Natural killer cell treated with Interleukin-12 subunit alpha and Interleukin-12 subunit beta and Interleukin-15 and Interleukin-18, amount 100 ng/mL, for 72 hours (primary cell): ENCODE measurements at regions not wholly inside any gene's neighbourhood (a gene's known extent, or its start where the extent isn't known, plus 50 kb on each side); places are given as distances from the start of the nearest gene placed in this dataset.

Source experiments
- ATAC-seq, 2 donors: fragments of 150-1000 bp; cut with Tn5 transposase in 1 of 2; sonication (Bioruptor Pico), chemical (Tn5 transposase) in 1 of 2; 2 replicates each; pipeline ENCODE4 v1.10.0; 2021
- DNase-seq: peaks from one replicate; pipeline ENCODE4 v3.0.0; 2022; ENCODE audit warnings: low spot score
- H3K27ac Mint-ChIP-seq, 2 donors: 1 replicate in 1 of 2; 2 replicates in 1 of 2; pipeline ENCODE4 v1.8.0; 2022; ENCODE audit warnings: mixed read lengths in 2 of 2, mild to moderate bottlenecking in 1 of 2, moderate library complexity in 1 of 2
- H3K27me3 Mint-ChIP-seq, 2 donors: 1 replicate in 1 of 2; 2 replicates in 1 of 2; pipeline ENCODE4 v1.8.0; 2022; ENCODE audit warnings: mixed read lengths in 2 of 2
- H3K36me3 Mint-ChIP-seq: one replicate; pipeline ENCODE4 v1.8.0; 2022; ENCODE audit warnings: mixed read lengths
- H3K4me1 Mint-ChIP-seq, 2 donors: 1 replicate in 1 of 2; 2 replicates in 1 of 2; pipeline ENCODE4 v1.8.0; 2022; ENCODE audit warnings: low read depth in 2 of 2, mixed read lengths in 2 of 2, mild to moderate bottlenecking in 1 of 2
- H3K4me3 Mint-ChIP-seq: one replicate; pipeline ENCODE4 v1.8.0; 2022; ENCODE audit warnings: mixed read lengths
- H3K9me3 Mint-ChIP-seq: 2 replicates; pipeline ENCODE4 v1.8.0; 2022; ENCODE audit warnings: mixed read lengths

DNA sequence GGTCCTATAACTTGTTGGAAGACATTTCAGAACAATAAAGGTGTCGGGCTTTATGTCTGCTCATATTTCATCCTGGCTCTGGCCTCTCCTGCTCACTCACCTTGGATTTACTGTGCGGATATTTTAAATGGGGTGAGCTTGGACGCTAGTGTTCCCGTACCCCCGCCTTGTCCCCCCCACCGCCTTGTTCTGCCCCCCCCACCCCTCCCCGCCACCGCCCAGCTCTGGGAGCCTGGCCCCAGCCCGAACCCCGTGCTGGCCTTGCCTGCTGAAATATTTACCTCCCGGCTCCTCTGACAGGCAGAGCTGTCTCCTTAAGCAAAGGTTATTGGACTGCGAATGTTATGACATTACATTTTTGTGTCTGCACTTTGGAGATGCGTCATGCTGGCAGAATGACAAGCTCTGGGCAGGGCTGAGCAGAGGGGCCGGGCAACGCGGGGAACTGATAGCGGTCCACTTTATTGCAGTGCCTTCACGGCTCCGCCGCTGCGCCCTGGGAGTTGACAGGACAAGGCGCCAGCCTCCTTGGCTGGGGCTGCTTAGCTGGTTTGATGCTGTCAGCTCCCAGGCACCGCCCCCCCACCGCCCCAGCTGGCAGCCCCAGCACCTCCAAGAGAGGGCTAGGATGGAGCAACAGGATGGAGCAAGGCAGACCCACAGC, 222.5 kb upstream of the GSE1 start:
- ATAC-seq (no peak), DNase-seq (peak; percentile 32)
- H3K4me3 Mint-ChIP-seq, result no peak overlapping the region
- no peaks in the 10 kb centered on the region for H3K4me1 Mint-ChIP-seq
- peaks cover 9 to 12% of the 10 kb centered on the region in 2 donors for H3K27me3 Mint-ChIP-seq
- H3K36me3 Mint-ChIP-seq, result no peaks in the 10 kb centered on the region
- H3K9me3 Mint-ChIP-seq, result no peaks in the 10 kb centered on the region
- no peak overlapping the region for H3K27ac Mint-ChIP-seq

DNA sequence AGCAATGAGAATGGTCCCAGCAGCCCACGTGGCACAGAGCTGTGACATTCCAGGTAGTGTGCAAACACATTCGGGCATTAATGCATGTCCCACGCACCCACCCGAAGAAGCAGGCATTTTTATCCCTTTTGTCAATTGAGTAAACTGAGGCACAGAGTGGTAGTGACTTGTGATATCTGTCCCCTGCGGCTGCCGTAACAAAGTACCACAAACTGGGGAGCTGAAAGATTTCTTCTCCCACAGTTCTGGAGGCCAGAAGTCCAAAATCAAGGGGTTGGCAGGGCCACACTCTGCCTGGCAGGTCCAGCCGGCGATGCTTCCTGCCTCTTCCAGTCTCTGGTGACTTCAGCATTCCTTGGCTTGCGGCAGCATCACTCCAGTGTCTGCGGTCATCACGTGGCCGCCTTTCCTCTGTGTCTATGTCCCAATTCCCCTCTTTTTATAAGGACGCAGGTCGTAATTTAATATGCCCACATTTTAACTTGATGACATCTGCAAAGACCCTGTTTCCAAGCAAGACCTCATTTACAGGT, 221.9 kb upstream of the GSE1 start:
- DNase-seq (peak; percentile 38), ATAC-seq (no peak)
- H3K36me3 Mint-ChIP-seq, result no peaks in the 10 kb centered on the region
- peaks cover 9 to 12% of the 10 kb centered on the region in 2 donors for H3K27me3 Mint-ChIP-seq
- H3K27ac Mint-ChIP-seq, result no peak overlapping the region
- H3K4me1 Mint-ChIP-seq, result no peaks in the 10 kb centered on the region
- H3K4me3 Mint-ChIP-seq, result no peak overlapping the region
- no peaks in the 10 kb centered on the region for H3K9me3 Mint-ChIP-seq

DNA sequence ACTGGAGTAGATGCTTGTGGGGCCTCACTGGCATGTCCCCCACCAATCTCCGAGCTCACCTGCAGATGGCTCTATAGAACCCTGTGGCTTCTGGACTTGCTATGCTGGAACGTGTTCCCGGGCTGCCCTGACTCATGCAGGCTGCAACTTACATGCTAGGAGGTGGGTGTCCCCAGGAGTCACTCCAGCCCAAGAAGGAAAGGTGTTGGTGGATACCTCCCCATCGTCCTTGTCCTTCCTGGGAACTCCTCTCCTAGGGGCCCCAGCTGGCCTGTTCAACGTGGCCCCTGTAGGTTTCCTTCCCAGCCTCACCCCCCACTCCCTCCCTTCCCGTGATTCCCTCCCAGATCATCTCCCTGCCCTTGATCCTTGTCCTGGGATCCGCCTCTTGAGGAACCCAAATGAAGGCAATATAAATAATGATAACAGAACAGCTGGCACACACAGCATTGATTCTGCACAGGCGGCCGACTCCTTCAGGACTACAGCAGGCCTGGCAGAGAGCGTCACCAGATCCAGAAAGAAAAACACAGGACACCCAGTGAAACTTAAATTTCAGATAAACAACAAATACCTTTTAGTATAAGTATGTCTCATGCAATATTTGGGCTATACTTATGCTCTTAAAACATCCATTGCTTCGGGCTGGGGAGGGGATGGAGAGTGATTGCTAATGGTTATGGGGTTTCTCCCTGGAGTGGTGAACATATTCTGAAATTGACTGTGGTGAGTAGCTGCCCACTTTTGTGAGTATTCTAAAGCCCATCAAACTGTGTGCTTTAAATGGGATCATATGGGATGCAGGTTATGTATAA, 221.1 kb upstream of the GSE1 start:
- Mint-ChIP-seq H3K4me1 (no peaks in the 10 kb centered on the region), H3K36me3 (no peaks in the 10 kb centered on the region), H3K4me3 (no peak overlapping the region), H3K27me3 (peaks cover 15% of the 10 kb centered on the region in 2 donors), H3K9me3 (no peaks in the 10 kb centered on the region), H3K27ac (no peak overlapping the region)
- ATAC-seq (no peak), DNase-seq (peak; percentile 28)

DNA sequence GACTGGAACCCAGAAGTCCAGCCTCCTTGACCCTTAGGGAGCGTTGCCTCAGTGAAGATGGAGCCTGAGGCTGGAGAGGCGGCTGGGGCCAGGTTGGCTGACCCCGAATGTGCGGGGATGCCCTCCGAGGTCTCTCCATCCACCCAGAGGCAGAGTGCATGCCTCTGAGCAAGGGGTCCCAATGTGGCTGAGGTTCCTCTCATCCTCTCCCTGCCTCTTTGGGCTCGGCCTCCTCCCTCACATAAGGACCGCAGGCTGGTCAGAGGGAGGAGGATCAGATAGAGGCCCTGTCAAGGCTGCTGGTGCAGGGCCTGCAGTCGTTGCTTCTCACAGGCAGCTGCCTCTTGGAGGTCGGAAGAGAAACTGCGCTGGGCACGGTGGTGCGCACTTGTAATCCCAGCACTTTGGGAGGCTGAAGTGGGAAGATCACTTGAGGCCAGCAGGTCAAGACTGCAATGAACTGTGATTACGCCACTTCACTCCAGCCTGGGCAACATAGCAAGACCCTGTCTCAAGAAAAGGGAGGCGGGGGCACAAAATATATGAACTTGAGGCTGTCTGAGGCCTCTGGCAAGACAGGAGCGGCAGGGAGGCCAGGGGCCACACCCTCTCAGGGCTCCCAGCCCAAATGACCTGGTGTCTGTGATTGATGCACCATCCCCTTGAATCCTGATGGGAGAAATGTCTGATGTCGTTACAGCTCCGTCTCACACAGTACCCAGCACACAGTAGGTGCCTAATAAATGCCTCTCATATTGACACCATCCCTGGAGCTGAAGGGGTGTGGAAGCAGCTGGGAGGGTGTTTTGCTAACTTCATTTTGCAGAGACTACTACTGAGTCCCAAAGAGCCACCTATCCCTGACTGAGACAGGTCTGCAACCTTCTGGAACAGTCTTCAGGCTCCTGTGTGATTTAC, 220.1 kb upstream of the GSE1 start:
- Mint-ChIP-seq H3K9me3 (no peaks in the 10 kb centered on the region), H3K4me3 (no peak overlapping the region), H3K27me3 (peaks cover 7 to 10% of the 10 kb centered on the region in 2 donors), H3K36me3 (no peaks in the 10 kb centered on the region), H3K27ac (no peak overlapping the region), H3K4me1 (no peaks in the 10 kb centered on the region)
- peak; percentile 37 for DNase-seq
- no peak for ATAC-seq

GRCh38 chr16:85393674-85394451, 219.3 kb upstream of the GSE1 start:
- no peak overlapping the region for H3K27ac Mint-ChIP-seq

DNA sequence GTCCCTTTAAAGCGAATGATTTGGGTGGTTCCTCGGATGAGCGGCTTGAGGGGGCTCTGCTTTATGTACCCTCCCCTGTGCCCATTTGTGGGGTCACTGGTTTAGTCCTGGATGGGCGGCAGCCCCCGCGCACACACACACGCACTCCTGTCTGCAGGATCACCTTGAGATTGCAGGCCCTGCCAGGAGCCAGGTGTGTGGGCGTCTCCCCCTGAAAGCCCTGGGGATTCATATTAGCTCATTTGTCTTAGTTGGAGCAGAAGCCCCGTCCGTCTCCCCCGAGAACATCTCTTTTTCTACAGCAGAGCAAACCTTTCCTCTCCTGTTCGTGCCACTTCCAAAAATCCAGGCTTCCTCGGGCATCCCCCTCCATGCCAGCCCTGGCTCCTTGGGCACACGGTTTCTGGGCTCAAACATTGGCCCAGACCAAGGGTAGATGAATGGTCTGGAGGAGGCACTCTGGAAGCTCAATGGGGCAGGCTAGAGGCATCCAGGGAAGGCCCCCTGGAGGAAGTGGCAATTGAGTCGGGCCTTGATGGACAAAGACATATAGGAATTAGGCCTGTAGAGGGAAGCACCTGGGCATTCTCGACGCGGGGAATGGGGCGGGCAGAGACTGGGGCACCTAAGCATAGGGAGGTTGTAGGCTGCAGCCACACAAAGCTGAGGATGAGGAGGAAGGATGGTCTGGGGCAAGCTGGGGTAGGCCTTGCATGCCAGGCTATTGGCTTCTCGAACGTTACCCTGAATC, 218.5 kb upstream of the GSE1 start:
- Mint-ChIP-seq H3K4me3 (no peak overlapping the region), H3K4me1 (no peaks in the 10 kb centered on the region), H3K27me3 (peaks cover 7 to 8% of the 10 kb centered on the region in 2 donors), H3K27ac (no peak overlapping the region), H3K36me3 (no peaks in the 10 kb centered on the region), H3K9me3 (no peaks in the 10 kb centered on the region)
- ATAC-seq (no peak), DNase-seq (peak; percentile 42)

More at GRCh38 chr16:85393674-85394451, 219.3 kb upstream of the GSE1 start:
- Mint-ChIP-seq H3K27me3 (peaks cover 7 to 10% of the 10 kb centered on the region in 2 donors), H3K36me3 (no peaks in the 10 kb centered on the region), H3K9me3 (no peaks in the 10 kb centered on the region), H3K4me1 (no peaks in the 10 kb centered on the region), H3K4me3 (no peak overlapping the region)
- DNase-seq (peak; percentile 76), ATAC-seq (peak; percentile 55 to 71)

GRCh38 chr16:85395207-85395912, 217.8 kb upstream of the GSE1 start:
- Mint-ChIP-seq H3K27me3 (peaks cover 7 to 8% of the 10 kb centered on the region in 2 donors), H3K36me3 (no peaks in the 10 kb centered on the region), H3K27ac (no peak overlapping the region), H3K9me3 (no peaks in the 10 kb centered on the region), H3K4me1 (no peaks in the 10 kb centered on the region), H3K4me3 (no peak overlapping the region)
- peak; percentile 48 for DNase-seq
- no peak for ATAC-seq

GRCh38 chr16:85395913-85396878, 216.9 kb upstream of the GSE1 start:
- Mint-ChIP-seq H3K4me1 (no peaks in the 10 kb centered on the region), H3K9me3 (no peaks in the 10 kb centered on the region), H3K27me3 (peaks cover 7 to 8% of the 10 kb centered on the region in 2 donors), H3K27ac (no peak overlapping the region), H3K4me3 (no peak overlapping the region), H3K36me3 (no peaks in the 10 kb centered on the region)
- DNase-seq, result peak; percentile 37
- ATAC-seq, result no peak

- Mint-ChIP-seq H3K4me1 (no peaks in the 10 kb centered on the region), H3K4me3 (no peak overlapping the region), H3K27ac (no peak overlapping the region), H3K36me3 (no peaks in the 10 kb centered on the region), H3K9me3 (no peaks in the 10 kb centered on the region), H3K27me3 (peaks cover 7 to 8% of the 10 kb centered on the region in 2 donors)
- peak; percentile 46 for DNase-seq
- no peak for ATAC-seq
These were observed 215.9 kb upstream of the GSE1 start for GRCh38 chr16:85396879-85397871.

- no peaks in the 10 kb centered on the region for H3K36me3 Mint-ChIP-seq
- H3K4me3 Mint-ChIP-seq, result no peak overlapping the region
- no peak overlapping the region for H3K27ac Mint-ChIP-seq
- DNase-seq (no peak), ATAC-seq (no peak)
- H3K4me1 Mint-ChIP-seq, result no peaks in the 10 kb centered on the region
- peaks cover 7 to 8% of the 10 kb centered on the region in 2 donors for H3K27me3 Mint-ChIP-seq
- no peaks in the 10 kb centered on the region for H3K9me3 Mint-ChIP-seq
These were observed 215.1 kb upstream of the GSE1 start for GRCh38 chr16:85398050-85398451.
